Stimulated activated CD8-positive, alpha-beta memory T cell treated with anti-CD3 and anti-CD28 coated beads, Interleukin-15, amount 100 ng/mL, for 24 hours (primary cell): ENCODE measurements at regions not wholly inside any gene's neighbourhood (a gene's known extent, or its start where the extent isn't known, plus 50 kb on each side); places are given as distances from the start of the nearest gene placed in this dataset.
"Not testable (repeated sequence)": the region's sequence is repeated elsewhere in the genome, so short reads cannot be mapped to it uniquely, and the experiment has no call there.

Experiments
- DNase-seq: peaks from one replicate; pipeline ENCODE4 v3.0.0-alpha.2; 2020; ENCODE audit warnings: low read depth

- DNase-seq: no peak
These were observed 311.4 kb upstream of the NCKAP5 start for GRCh38 chr2:133879703-133880102.

GRCh38 chr2:133882159-133882558, 313.9 kb upstream of the NCKAP5 start:
- DNase-seq: not testable (repeated sequence)

GRCh38 chr2:133884739-133885381, 316.6 kb upstream of the NCKAP5 start:
- no peak for DNase-seq

GRCh38 chr2:133885847-133886246, 317.6 kb upstream of the NCKAP5 start:
- no peak for DNase-seq

- DNase-seq: no peak
These were observed 318.7 kb upstream of the NCKAP5 start for GRCh38 chr2:133886735-133887675.

- DNase-seq: no peak
These were observed 319.4 kb upstream of the NCKAP5 start for GRCh38 chr2:133887676-133888040.

- no peak for DNase-seq
These were observed 319.8 kb upstream of the NCKAP5 start for GRCh38 chr2:133888107-133888506.

- DNase-seq: no peak
These were observed 320.5 kb upstream of the NCKAP5 start for GRCh38 chr2:133888621-133889219.

GRCh38 chr2:133892352-133892913, 324.2 kb upstream of the NCKAP5 start:
- DNase-seq: no peak

GRCh38 chr2:133894429-133894828, 326.2 kb upstream of the NCKAP5 start:
- no peak for DNase-seq

- DNase-seq: not testable (repeated sequence)
These were observed 329.6 kb upstream of the NCKAP5 start for GRCh38 chr2:133897838-133898237.

- DNase-seq: no peak
These were observed 332.6 kb upstream of the NCKAP5 start for GRCh38 chr2:133900909-133901308.

GRCh38 chr2:133906396-133906795, 338.1 kb upstream of the NCKAP5 start:
- no peak for DNase-seq

GRCh38 chr2:133906926-133907325, 338.7 kb upstream of the NCKAP5 start:
- no peak for DNase-seq

GRCh38 chr2:133908171-133908570, 339.9 kb upstream of the NCKAP5 start:
- DNase-seq: no peak

GRCh38 chr2:133918141-133918540, 335.7 kb upstream of the MGAT5 start:
- DNase-seq: no peak

- DNase-seq: no peak
These were observed 334.6 kb upstream of the MGAT5 start for GRCh38 chr2:133919285-133919684.

- DNase-seq: no peak
These were observed 326.0 kb upstream of the MGAT5 start for GRCh38 chr2:133927894-133928293.

- no peak for DNase-seq
These were observed 317.8 kb upstream of the MGAT5 start for GRCh38 chr2:133936096-133936495.

- no peak for DNase-seq
These were observed 317.3 kb upstream of the MGAT5 start for GRCh38 chr2:133936601-133937000.

GRCh38 chr2:133937669-133938068, 316.2 kb upstream of the MGAT5 start:
- no peak for DNase-seq

- no peak for DNase-seq
These were observed 313.7 kb upstream of the MGAT5 start for GRCh38 chr2:133940134-133940533.

- no peak for DNase-seq
These were observed 312.2 kb upstream of the MGAT5 start for GRCh38 chr2:133941666-133942065.
